Mucosa of rectum (tissue), 2 donors: ENCODE measurements at regions not wholly inside any gene's neighbourhood (a gene's known extent, or its start where the extent isn't known, plus 50 kb on each side); places are given as distances from the start of the nearest gene placed in this dataset.

Experiments used
- H3K27ac ChIP-seq, 2 donors: one replicate each; pipeline ENCODE4 v1.7.0; 2013; ENCODE audit warnings: inconsistent platforms in 2 of 2, low read depth in 2 of 2, low read length in 2 of 2
- H3K27me3 ChIP-seq, 2 donors: one replicate each; pipeline ENCODE4 v1.7.0; 2013; ENCODE audit warnings: low read length in 2 of 2; ENCODE audit not compliant: control insufficient read depth in 2 of 2, insufficient read depth in 2 of 2
- H3K36me3 ChIP-seq, 2 donors: one replicate each; pipeline ENCODE4 v1.7.0; 2013; ENCODE audit warnings: low read length in 2 of 2; ENCODE audit not compliant: control insufficient read depth in 2 of 2, insufficient read depth in 2 of 2
- H3K4me1 ChIP-seq, 2 donors: one replicate each; pipeline ENCODE4 v1.7.0; 2013; ENCODE audit warnings: low read length in 2 of 2, mild to moderate bottlenecking in 1 of 2; ENCODE audit not compliant: control insufficient read depth in 2 of 2, insufficient read depth in 2 of 2
- H3K4me3 ChIP-seq, 2 donors: one replicate each; pipeline ENCODE4 v1.7.0; 2013; ENCODE audit warnings: low read length in 2 of 2
- H3K9ac ChIP-seq, 2 donors: one replicate each; pipeline ENCODE4 v1.7.0; 2013; ENCODE audit warnings: low read length in 2 of 2, low read depth in 1 of 2, mild to moderate bottlenecking in 1 of 2
- H3K9me3 ChIP-seq, 2 donors: one replicate each; pipeline ENCODE4 v1.7.0; 2013; ENCODE audit warnings: low read length in 2 of 2; ENCODE audit not compliant: control insufficient read depth in 2 of 2
- donor health status: healthy.
- donor health status: Normal muscosa, but diverticular disease.

DNA sequence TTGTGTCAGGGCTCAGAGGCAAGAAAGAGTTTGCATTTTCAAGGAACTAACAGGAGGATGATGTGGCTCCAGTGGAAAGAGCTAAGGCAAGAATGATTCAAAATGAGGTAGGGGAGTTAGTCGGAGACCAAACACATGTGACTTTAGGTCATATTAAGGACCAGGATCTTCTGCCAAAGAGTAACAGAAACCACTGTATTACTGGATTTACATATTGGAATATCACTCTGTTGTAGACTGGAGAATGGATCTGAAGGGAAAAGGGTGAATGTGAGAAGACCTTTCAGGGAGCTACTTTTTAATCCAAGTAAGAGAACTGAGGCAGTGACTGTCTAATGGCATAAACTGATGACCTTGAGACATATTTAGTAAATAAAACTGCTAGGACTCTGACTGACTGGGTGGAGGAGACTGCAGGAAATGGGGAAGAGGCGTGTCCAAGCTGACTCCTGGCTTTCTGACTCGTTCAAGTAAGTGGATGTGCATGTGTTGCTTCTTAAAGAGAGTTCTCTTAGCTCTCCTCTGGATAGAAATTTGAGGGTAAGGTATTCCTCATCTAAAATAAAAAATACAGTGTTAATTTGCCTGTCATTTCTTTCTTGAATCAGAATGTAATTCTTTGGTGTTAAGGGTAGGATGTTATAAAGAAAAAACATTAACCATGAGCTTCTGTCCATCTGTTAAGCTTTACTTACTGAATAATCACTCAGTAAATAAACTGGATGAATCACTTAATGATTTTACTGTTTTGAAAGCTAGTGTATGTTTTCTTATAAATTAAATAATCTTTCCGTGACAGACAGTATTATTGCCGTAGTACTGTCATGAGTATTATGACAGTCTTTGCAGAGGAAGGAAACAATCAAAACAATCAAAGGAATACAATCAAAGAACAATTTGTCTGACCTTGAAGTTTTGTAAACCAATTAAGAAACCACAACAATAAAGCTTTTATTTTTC is 58.3 kb upstream of the CFAP20DC start:
- H3K36me3 ChIP-seq = no peaks in the 10 kb centered on the region
- H3K9ac ChIP-seq = no peak overlapping the region
- no peaks in the 10 kb centered on the region for H3K27me3 ChIP-seq
- H3K4me3 ChIP-seq = no peak overlapping the region
- no peaks in the 10 kb centered on the region for H3K9me3 ChIP-seq
- H3K27ac ChIP-seq = no peak overlapping the region
- peaks cover 0 to 7% of the 10 kb centered on the region in 2 donors for H3K4me1 ChIP-seq

DNA sequence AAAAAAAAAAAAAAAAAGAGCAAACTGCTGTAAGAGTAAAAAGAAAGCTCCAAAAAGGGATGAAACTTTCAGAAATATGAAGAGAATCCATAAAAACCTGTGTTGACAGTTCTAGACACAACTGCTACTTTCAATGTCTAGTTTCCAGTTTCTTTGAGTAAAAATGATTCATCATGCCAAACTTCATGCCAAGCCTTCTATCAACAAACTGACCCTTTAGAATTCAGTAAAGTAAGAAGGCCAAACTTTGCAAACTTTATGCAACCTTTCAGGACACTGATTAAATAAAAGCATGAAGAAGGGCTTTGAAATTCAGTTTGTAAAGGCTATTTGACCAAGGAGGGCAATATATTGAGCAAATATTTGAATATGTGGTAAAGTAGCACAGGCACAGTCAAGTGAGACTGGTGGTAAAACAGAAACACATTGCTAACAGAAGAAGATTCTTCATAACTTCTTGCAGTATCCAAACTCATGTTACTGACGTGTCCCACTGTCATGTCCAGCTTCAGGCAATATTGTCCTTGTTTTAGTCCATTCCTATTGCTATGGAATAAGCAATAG is 56.3 kb upstream of the CFAP20DC start:
- peaks cover 0 to 7% of the 10 kb centered on the region in 2 donors for H3K4me1 ChIP-seq
- H3K27ac ChIP-seq = no peak overlapping the region
- H3K36me3 ChIP-seq = no peaks in the 10 kb centered on the region

DNA sequence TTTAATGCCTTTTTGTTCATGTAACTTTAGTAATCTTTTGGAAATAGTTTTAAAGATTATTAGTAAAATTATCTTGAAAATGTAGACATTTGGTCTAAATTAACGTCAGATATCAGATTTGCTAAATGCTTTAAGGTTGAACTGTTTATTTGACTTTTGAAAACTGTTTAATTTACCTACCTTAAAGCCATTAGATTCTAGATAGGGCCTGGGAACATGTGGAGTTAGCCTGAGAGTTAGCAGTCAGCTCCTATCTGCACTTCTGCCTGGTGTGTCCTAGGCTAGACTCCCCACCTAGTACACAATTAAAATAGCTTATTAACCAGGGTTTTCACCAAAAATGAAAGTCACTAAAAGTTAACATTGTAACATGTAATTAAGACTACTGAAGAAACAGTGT is 53.7 kb upstream of the CFAP20DC start:
- no peak overlapping the region for H3K4me3 ChIP-seq
- H3K36me3 ChIP-seq = no peaks in the 10 kb centered on the region
- no peak overlapping the region for H3K27ac ChIP-seq
- H3K27me3 ChIP-seq = no peaks in the 10 kb centered on the region
- no peak overlapping the region for H3K9ac ChIP-seq
- H3K9me3 ChIP-seq = no peaks in the 10 kb centered on the region
- peaks cover 0 to 7% of the 10 kb centered on the region in 2 donors for H3K4me1 ChIP-seq

More for the DNA sequence above, 56.3 kb upstream of the CFAP20DC start:
- no peaks in the 10 kb centered on the region for H3K9me3 ChIP-seq
- no peak overlapping the region for H3K9ac ChIP-seq
- no peak overlapping the region for H3K4me3 ChIP-seq
- H3K27me3 ChIP-seq = no peaks in the 10 kb centered on the region

DNA sequence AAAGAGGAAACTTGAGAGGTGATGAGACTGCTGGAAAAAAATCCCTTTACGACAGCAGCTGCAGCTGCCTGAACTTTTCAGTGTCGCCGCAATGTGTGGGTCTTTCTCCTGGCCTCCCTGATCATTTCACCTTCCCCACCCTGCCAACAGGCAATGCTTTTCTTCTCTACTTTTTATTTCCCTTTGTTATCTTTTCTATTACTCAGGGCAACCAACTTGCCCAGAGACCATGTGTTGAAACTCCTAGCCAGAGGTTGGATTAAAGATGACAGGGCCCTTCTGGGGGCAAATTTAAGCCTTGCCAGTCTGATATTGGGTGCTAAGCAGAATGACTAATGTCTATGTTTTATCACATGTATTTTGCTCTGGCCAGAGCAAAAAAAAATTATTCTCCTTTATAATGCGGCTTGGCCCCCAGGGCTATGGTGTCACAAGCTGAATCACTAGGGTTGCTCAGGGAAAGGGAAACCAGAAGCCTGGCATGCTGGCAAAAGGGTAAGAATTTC is 51.5 kb upstream of the CFAP20DC start:
- Histone ChIP-seq H3K9ac (no peak overlapping the region), H3K27me3 (no peaks in the 10 kb centered on the region), H3K36me3 (no peaks in the 10 kb centered on the region), H3K4me3 (no peak overlapping the region), H3K27ac (no peak overlapping the region), H3K4me1 (peaks cover 0 to 2% of the 10 kb centered on the region in 2 donors), H3K9me3 (no peaks in the 10 kb centered on the region)
